IMR-90 (cell line): ENCODE measurements at regions not wholly inside any gene's neighbourhood (a gene's known extent, or its start where the extent isn't known, plus 50 kb on each side); places are given as distances from the start of the nearest gene placed in this dataset.

Source experiments
- ATAC-seq: fragments of 200-7000 bp; cut with Tn5 transposase; 2 replicates; pipeline ENCODE4 v1.9.1; 2020; ENCODE audit warnings: low read depth, mild to moderate bottlenecking, moderate library complexity
- BruUV-seq: library from RNA; stranded (reverse); fragments of 400-500 nt; replicated peaks from 2 replicates; lab custom pipeline; 2021; lab: Mats Ljungman, UMichigan
- CTCF ChIA-PET: fragments of 300-600 bp; formaldehyde crosslinking; extraction: SDS; loops from one replicate; lab custom pipeline; 2021; ENCODE audit warnings: antibody characterized with exemption; lab: Yijun Ruan, JAX
- POLR2A ChIA-PET: fragments of 300-600 bp; sonication (Branson Sonifier 250); formaldehyde crosslinking; loops from one replicate; lab custom pipeline; 2022; ENCODE audit warnings: antibody characterized with exemption; ENCODE audit not compliant: unreplicated experiment; lab: Charles Lee
- DNase-seq: peaks from one replicate; pipeline ENCODE4 v3.0.0; 2013
- H2AFZ ChIP-seq: replicated peaks from 2 replicates; pipeline ENCODE3; 2013; ENCODE audit warnings: low read length, mild to moderate bottlenecking; ENCODE audit not compliant: poor library complexity
- H2AK5ac ChIP-seq: 2 replicates; pipeline ENCODE4 v1.6.1; 2013; ENCODE audit warnings: low read depth, low read length, inconsistent platforms
- H2AK9ac ChIP-seq: replicated peaks from 2 replicates; pipeline ENCODE3; 2013; ENCODE audit warnings: mild to moderate bottlenecking, low read depth, low read length, moderate library complexity; ENCODE audit not compliant: poor library complexity
- H2BK120ac ChIP-seq: 2 replicates; pipeline ENCODE4 v1.6.1; 2013; ENCODE audit warnings: low read depth, low read length, inconsistent platforms
- H2BK15ac ChIP-seq: 3 replicates; pipeline ENCODE4 v1.6.1; 2013; ENCODE audit warnings: low read depth, low read length, inconsistent platforms
- H2BK20ac ChIP-seq: 2 replicates; pipeline ENCODE4 v1.6.1; 2013; ENCODE audit warnings: low read depth, mild to moderate bottlenecking, inconsistent platforms, low read length, moderate library complexity
- H2BK5ac ChIP-seq: 2 replicates; pipeline ENCODE4 v1.6.1; 2013; ENCODE audit warnings: mild to moderate bottlenecking, low read depth, low read length, inconsistent platforms; ENCODE audit not compliant: poor library complexity, severe bottlenecking
- H3K14ac ChIP-seq: replicated peaks from 2 replicates; pipeline ENCODE4 v1.6.1; 2013; ENCODE audit warnings: low read depth, low read length, inconsistent platforms
- H3K18ac ChIP-seq: 2 replicates; pipeline ENCODE4 v1.6.1; 2013; ENCODE audit warnings: low read depth, low read length, control low read depth
- H3K23ac ChIP-seq: 2 replicates; pipeline ENCODE4 v1.6.1; 2013; ENCODE audit warnings: low read depth, low read length, inconsistent platforms
- H3K27ac ChIP-seq: 2 replicates; pipeline ENCODE4 v1.5.1; 2013; ENCODE audit warnings: mild to moderate bottlenecking, control low read depth, low read length; ENCODE audit not compliant: insufficient read depth
- H3K27me3 ChIP-seq: 2 replicates; pipeline ENCODE4 v1.6.1; 2013; ENCODE audit warnings: low read length; ENCODE audit not compliant: control insufficient read depth, insufficient read depth
- H3K36me3 ChIP-seq: 2 replicates; pipeline ENCODE4 v1.6.1; 2013; ENCODE audit warnings: low read length, mixed read lengths; ENCODE audit not compliant: control insufficient read depth, insufficient read depth
- H3K4ac ChIP-seq: 2 replicates; pipeline ENCODE4 v1.6.1; 2013; ENCODE audit warnings: low read depth, low read length, inconsistent platforms
- H3K4me1 ChIP-seq: 2 replicates; pipeline ENCODE4 v1.6.1; 2013; ENCODE audit warnings: low read length, mixed read lengths; ENCODE audit not compliant: control insufficient read depth, insufficient read depth
- H3K4me2 ChIP-seq: 2 replicates; pipeline ENCODE4 v1.6.1; 2013; ENCODE audit warnings: low read depth, mild to moderate bottlenecking, control low read depth, low read length, moderate library complexity
- H3K4me3 ChIP-seq: 2 replicates; pipeline ENCODE4 v1.5.1; 2013; ENCODE audit warnings: low read depth, mild to moderate bottlenecking, control low read depth, low read length, moderate library complexity; ENCODE audit not compliant: insufficient read depth
- H3K56ac ChIP-seq: 2 replicates; pipeline ENCODE4 v1.6.1; 2013; ENCODE audit warnings: low read length, inconsistent platforms; ENCODE audit not compliant: insufficient read depth; ENCODE audit errors: extremely low read depth
- H3K79me1 ChIP-seq, 2 experiments: 2 replicates each; pipeline ENCODE4 v1.6.1; 2013; ENCODE audit warnings: low read length in 2 of 2, inconsistent platforms in 1 of 2, low read depth in 1 of 2
- H3K9ac ChIP-seq: 2 replicates; pipeline ENCODE4 v1.6.1; 2013; ENCODE audit warnings: low read depth, low read length, control low read depth
- H3K9me1 ChIP-seq: 2 replicates; pipeline ENCODE4 v1.6.1; 2013; ENCODE audit warnings: low read length, inconsistent platforms; ENCODE audit not compliant: insufficient read depth
- H3K9me3 ChIP-seq: 2 replicates; pipeline ENCODE4 v1.6.1; 2013; ENCODE audit warnings: low read length; ENCODE audit not compliant: control insufficient read depth, insufficient read depth
- H4K20me1 ChIP-seq: 2 replicates; pipeline ENCODE4 v1.6.1; 2013; ENCODE audit warnings: low read length, inconsistent platforms; ENCODE audit not compliant: insufficient read depth
- H4K5ac ChIP-seq: 2 replicates; pipeline ENCODE4 v1.6.1; 2013; ENCODE audit warnings: mild to moderate bottlenecking, low read depth, low read length, control low read depth
- H4K8ac ChIP-seq, 2 experiments: 2 replicates each; pipeline ENCODE4 v1.6.1; 2013; ENCODE audit warnings: low read depth in 2 of 2, low read length in 2 of 2, control low read depth in 1 of 2, inconsistent platforms in 1 of 2
- H4K91ac ChIP-seq: 2 replicates; pipeline ENCODE4 v1.6.1; 2013; ENCODE audit warnings: low read depth, low read length, inconsistent platforms; ENCODE audit not compliant: insufficient read depth
- BHLHE40 ChIP-seq: fragments of 150-350 bp; IDR thresholded peaks from 2 replicates; pipeline ENCODE4 v1.6.1; 2016; ENCODE audit warnings: mild to moderate bottlenecking, low read depth, low read length
- CEBPB ChIP-seq: IDR thresholded peaks from 2 replicates; pipeline ENCODE4 v1.6.1; 2012; ENCODE audit warnings: low read depth, low read length, improper control_type of control experiment
- CTCF ChIP-seq: conservative IDR thresholded peaks from 2 replicates; pipeline ENCODE4 v1.5.1; 2012; ENCODE audit warnings: mild to moderate bottlenecking, low read depth, low read length, improper control_type of control experiment
- RCOR1 ChIP-seq: IDR thresholded peaks from 2 replicates; pipeline ENCODE4 v1.6.1; 2012; ENCODE audit warnings: mild to moderate bottlenecking, low read length, improper control_type of control experiment; ENCODE audit not compliant: insufficient replicate concordance
- RFX5 ChIP-seq: IDR thresholded peaks from 2 replicates; pipeline ENCODE4 v1.8.0; 2012; ENCODE audit warnings: low read depth, mild to moderate bottlenecking, low read length, moderate library complexity
- SMC3 ChIP-seq: fragments of 150-350 bp; IDR thresholded peaks from 2 replicates; pipeline ENCODE4 v1.6.1; 2016; ENCODE audit warnings: low read depth, mild to moderate bottlenecking, antibody characterized with exemption, low read length, moderate library complexity
- WGBS, 2 experiments: methylation state at CpG; one replicate each; pipeline versions ENCODE4 v1.1.5 to v1.1.7; 2013; ENCODE audit warnings: missing lambda C conversion rate in 2 of 2; ENCODE audit not compliant: insufficient read length in 1 of 2; ENCODE audit errors: extremely low coverage in 2 of 2; 5-methylcytosine and 5-hydroxymethylcytosine counted together
- dilution Hi-C: fragments of 300-500 bp; cut with HindIII; formaldehyde crosslinking; loops from one replicate; pipeline ENCODE4 v1.14.3; 2018; ENCODE audit warnings: low sequenced_read_pairs; ENCODE audit not compliant: unreplicated experiment
- in situ Hi-C: fragments of 300-500 bp; cut with MboI; formaldehyde crosslinking; loops from 3 replicates; pipeline ENCODE4 v1.14.3; 2019; ENCODE audit warnings: low sequenced_read_pairs, inconsistent platforms, mixed read lengths
- intact Hi-C: fragments of 100-400 bp; cut with micrococcal nuclease; formaldehyde crosslinking; loops from 2 replicates; pipeline ENCODE4 v1.10.0; 2022

GRCh38 chr2:122390406-122390805, 635.0 kb downstream of the TSN start:
- H4K91ac ChIP-seq, result no peak overlapping the region
- no peak overlapping the region for H3K27ac ChIP-seq
- no peak overlapping the region for H3K4ac ChIP-seq
- no peak overlapping the region for H3K14ac ChIP-seq
- H2AK9ac ChIP-seq, result no peak overlapping the region
- no peak overlapping the region for H2BK15ac ChIP-seq
- no TSS peak for BruUV-seq
- CTCF ChIA-PET, result no interaction called here
- H3K4me1 ChIP-seq, result no peaks in the 10 kb centered on the region
- no peak overlapping the region for H2BK20ac ChIP-seq
- no peak overlapping the region for H3K4me2 ChIP-seq
- TF ChIP-seq BHLHE40 (no peak), RCOR1 (no peak), CEBPB (peak; percentile 42; the same call in 1 of the 2 replicates), CTCF (no peak), RFX5 (no peak), SMC3 (no peak)
- H3K79me1 ChIP-seq, result no peaks in the 10 kb centered on the region
- no peak overlapping the region for H3K23ac ChIP-seq
- H3K18ac ChIP-seq, result no peak overlapping the region
- no peaks in the 10 kb centered on the region for H3K36me3 ChIP-seq
- H4K8ac ChIP-seq, result no peak overlapping the region
- no peaks in the 10 kb centered on the region for H3K9me1 ChIP-seq
- H2AK5ac ChIP-seq, result no peak overlapping the region
- H4K5ac ChIP-seq, result no peak overlapping the region
- H4K20me1 ChIP-seq, result no peaks in the 10 kb centered on the region
- no peak overlapping the region for H3K9ac ChIP-seq
- H2BK120ac ChIP-seq, result no peak overlapping the region
- ATAC-seq, result no peak
- H3K27me3 ChIP-seq, result no peaks in the 10 kb centered on the region
- DNase-seq, result no peak
- in situ Hi-C loops, result no loop called here
- peaks cover 10% of the 10 kb centered on the region for H3K9me3 ChIP-seq
- H2AFZ ChIP-seq, result no peak overlapping the region
- H2BK5ac ChIP-seq, result no peak overlapping the region
- no peak overlapping the region for H3K4me3 ChIP-seq
- POLR2A ChIA-PET, result no interaction called here
- dilution Hi-C loops, result no loop called here
- WGBS, 2 experiments, result no CpG with 5 or more reads among the region's 1 CpG
- H3K56ac ChIP-seq, result no peak overlapping the region
- intact Hi-C loops, result no loop called here
